ENCODE measurements at regions not wholly inside any gene's neighbourhood (a gene's known extent, or its start where the extent isn't known, plus 50 kb on each side); places are given as distances from the start of the nearest gene placed in this dataset.
"Not testable (repeated sequence)": the region's sequence is repeated elsewhere in the genome, so short reads cannot be mapped to it uniquely, and the experiment has no call there.

GRCh38 chr17:33954597-33954996 is 300.5 kb upstream of the CCL2 start:
- DNase-seq: no peak

GRCh38 chr17:33955461-33955860 is 299.6 kb upstream of the CCL2 start:
- no peak for DNase-seq

- not testable (repeated sequence) for DNase-seq
These were observed 296.0 kb upstream of the CCL2 start for GRCh38 chr17:33959098-33959497.

- no peak for DNase-seq
These were observed 292.0 kb upstream of the CCL2 start for GRCh38 chr17:33962857-33963655.

- DNase-seq: no peak
These were observed 290.6 kb upstream of the CCL2 start for GRCh38 chr17:33964344-33964979.

GRCh38 chr17:33966410-33967059 is 288.6 kb upstream of the CCL2 start:
- no peak for DNase-seq

GRCh38 chr17:33967608-33968349 is 287.3 kb upstream of the CCL2 start:
- DNase-seq: no peak

GRCh38 chr17:33968350-33969044 is 286.6 kb upstream of the CCL2 start:
- DNase-seq: no peak

GRCh38 chr17:33970279-33970678 is 284.8 kb upstream of the CCL2 start:
- no peak for DNase-seq

- DNase-seq: no peak
These were observed 282.3 kb upstream of the CCL2 start for GRCh38 chr17:33972763-33973162.

GRCh38 chr17:33973491-33973890 is 281.6 kb upstream of the CCL2 start:
- DNase-seq: no peak

GRCh38 chr17:33974276-33974675 is 280.8 kb upstream of the CCL2 start:
- DNase-seq: no peak

GRCh38 chr17:33976831-33977230 is 278.3 kb upstream of the CCL2 start:
- no peak for DNase-seq

- no peak for DNase-seq
These were observed 277.2 kb upstream of the CCL2 start for GRCh38 chr17:33977729-33978514.

- no peak for DNase-seq
These were observed 276.2 kb upstream of the CCL2 start for GRCh38 chr17:33978889-33979288.

- DNase-seq: no peak
These were observed 274.9 kb upstream of the CCL2 start for GRCh38 chr17:33980193-33980592.

GRCh38 chr17:33981711-33982601 is 273.1 kb upstream of the CCL2 start:
- no peak for DNase-seq

- no peak for DNase-seq
These were observed 272.2 kb upstream of the CCL2 start for GRCh38 chr17:33982909-33983308.

- no peak for DNase-seq
These were observed 271.1 kb upstream of the CCL2 start for GRCh38 chr17:33983824-33984574.

GRCh38 chr17:33986088-33986487 is 269.0 kb upstream of the CCL2 start:
- DNase-seq: no peak

Measured in activated T-cell treated with anti-CD3 and anti-CD28 coated beads, Interleukin-2, amount 50 U/mL, for 1 hour (primary cell).